ENCODE measurements at regions not wholly inside any gene's neighbourhood (a gene's known extent, or its start where the extent isn't known, plus 50 kb on each side); places are given as distances from the start of the nearest gene placed in this dataset.

- no peak for DNase-seq
Measured at GRCh38 chr6:109315341-109316110, 66.7 kb downstream of the CD164 start.

DNA sequence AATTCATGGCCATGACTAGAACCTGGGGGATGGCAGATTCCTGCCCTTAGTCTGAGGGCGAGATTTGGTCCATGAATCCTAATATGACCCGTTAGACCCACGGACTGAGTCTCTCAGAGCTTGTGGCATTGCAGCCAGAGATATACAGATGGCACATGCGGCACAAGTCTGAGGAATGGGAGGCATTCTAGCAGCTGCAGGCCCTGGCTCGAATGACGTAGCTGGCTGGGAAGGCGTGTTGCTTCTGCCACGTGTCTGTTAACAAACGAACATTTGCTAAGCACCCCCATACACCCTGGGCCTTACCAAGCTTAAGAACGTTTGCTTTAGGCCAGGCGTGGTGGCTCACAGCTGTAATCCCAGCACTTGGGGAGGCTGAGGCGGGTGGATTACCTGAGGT lies 68.0 kb downstream of the CD164 start:
- DNase-seq = no peak

DNA sequence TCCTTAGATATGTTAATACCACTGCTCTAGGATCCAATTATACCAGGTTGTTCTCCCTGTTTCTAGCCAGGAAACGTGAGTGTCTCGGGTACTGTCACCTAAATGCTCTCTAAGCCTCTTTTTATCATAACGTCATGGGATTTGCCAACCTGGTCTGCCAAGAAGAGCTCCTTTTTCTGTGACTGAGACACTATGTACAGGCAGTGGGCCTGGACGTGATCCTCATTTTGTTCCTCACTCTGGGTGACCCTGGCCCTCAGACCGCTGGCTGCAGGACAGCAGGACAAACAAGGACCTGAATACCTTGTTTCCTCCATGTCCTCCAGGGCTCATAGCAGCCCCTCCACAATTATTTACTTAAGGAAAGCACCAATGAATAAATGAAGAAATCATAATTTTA lies 69.1 kb downstream of the CD164 start:
- DNase-seq = no peak

DNA sequence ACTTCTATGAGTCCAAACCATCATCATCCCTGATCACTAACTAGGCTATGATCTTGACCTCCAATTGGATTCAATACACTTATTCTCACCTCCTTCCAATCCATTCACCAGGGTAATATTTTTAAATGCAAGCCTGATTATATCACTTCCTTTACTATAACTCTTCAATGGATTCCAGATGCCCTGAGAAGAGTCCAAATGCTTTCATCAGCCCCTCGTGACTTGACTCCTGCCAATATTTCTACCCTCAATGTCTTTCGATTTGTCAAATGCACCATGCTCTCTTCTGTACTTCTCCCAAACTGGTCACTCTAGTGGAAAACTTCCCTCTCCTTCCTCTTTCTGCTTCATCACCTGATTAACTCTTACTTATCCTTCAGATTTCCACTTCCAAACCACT lies 70.8 kb downstream of the CD164 start:
- DNase-seq = no peak

- DNase-seq = no peak
Measured at GRCh38 chr6:109309917-109310316, 72.3 kb downstream of the CD164 start.

GRCh38 chr6:109308018-109308492 lies 74.2 kb downstream of the CD164 start:
- peak in 1 of 2 donors; percentile 26 for DNase-seq

DNA sequence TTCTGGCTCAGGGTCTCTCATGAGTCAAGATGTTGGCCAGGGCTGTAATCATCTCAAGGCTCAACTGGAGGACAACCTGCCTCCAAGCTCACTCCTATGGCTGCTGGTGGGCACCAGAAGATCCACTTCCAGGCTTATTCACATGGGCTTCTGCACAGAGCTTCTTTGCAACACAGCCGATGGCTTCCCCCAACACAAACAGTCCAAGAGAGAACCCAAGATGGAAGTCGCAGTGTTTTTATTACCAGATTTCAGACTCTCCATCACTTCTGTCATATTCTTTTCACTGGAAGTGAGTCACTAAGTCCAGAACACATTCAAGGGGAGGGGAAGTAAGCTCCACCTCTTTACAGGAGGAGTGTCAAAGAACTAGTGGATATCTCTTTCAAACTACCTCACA lies 75.5 kb downstream of the CD164 start:
- DNase-seq = no peak

- DNase-seq = no peak
Measured at GRCh38 chr6:109305028-109305427, 77.2 kb downstream of the CD164 start.

DNA sequence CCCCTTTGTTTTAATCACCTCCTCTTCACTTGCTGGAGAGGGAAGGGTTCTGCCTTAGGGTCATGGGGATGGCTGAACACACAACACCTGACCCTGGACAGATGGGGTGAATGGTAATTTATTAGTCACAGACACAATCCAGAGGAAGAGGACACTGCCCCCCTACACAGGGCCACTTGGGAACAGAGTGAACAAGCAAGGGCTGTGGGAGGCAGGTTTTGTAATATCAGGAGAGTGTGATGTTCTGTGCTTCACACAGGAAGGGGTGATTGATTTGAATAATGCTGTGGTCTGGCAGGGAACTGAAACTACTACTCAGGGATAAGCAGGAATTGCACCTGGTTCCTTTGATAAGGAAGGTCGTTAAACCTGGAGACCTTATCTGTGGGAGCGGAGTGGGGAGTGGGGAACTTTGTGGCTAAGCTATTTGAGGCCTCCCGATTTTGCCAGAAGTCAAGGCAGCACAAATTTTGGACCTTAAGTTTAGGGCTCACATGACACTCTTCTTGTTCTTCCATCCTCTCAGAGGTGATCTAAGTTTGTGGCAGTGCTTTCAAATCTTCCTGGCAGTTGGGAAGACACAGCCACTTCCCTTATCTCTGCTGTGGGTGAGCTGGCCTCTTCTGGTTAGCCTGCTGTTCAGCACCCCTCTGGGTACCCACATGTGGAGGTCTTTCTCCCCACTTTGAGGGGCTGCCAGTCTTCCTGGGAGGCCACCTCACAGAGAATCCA lies 77.8 kb downstream of the CD164 start:
- peak in 1 of 2 donors; percentile 2 for DNase-seq

- no peak for DNase-seq
Measured at GRCh38 chr6:109303640-109304283, 78.5 kb downstream of the CD164 start.

DNA sequence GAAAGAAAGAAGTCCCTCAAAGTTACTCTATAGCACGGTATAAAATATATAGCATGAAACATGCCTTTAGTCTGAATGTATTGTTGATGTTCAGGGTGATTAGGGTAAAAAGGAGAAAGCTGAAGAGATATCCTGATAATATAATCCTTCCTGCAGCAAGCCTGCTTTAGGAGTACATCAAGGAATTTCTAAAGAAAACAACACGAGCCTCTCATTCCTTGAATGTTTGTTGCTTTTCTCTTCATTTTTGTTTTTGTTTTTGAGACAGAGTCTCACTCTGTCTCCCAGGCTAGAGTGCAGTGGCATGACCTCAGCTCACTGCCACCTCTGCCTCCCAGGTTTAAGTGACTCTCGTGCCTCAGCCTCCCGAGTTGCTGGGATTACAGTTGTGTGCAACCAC lies 79.1 kb downstream of the CD164 start:
- no peak for DNase-seq

- no peak for DNase-seq
Measured at GRCh38 chr6:109302176-109302575, 80.1 kb downstream of the CD164 start.

- DNase-seq = no peak
Measured at GRCh38 chr6:109301418-109301817, 80.8 kb downstream of the CD164 start.

DNA sequence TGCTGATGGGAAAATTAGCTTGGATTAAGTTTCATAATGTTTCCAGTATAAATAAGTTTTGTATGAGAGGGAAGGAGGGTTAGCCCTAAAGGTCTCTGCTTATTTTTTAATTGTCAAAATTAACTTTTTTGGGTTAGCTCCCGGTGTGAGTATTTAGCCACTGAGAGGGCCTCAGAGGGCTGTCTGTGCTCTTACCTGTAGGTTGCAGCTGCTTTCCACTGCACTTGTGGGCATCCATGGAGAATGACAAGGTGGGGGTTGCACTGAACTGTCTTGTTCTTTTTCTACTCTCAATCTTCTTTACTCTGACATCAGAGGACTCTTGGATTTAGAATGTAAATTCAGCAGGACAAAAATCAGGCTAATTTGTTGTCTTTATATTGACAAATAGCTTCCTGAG lies 81.4 kb downstream of the CD164 start:
- DNase-seq = no peak

GRCh38 chr6:109299776-109300564 lies 82.3 kb downstream of the CD164 start:
- DNase-seq = no peak

GRCh38 chr6:109299265-109299607 lies 83.0 kb downstream of the CD164 start:
- DNase-seq = no peak

GRCh38 chr6:109298605-109299264 lies 83.5 kb downstream of the CD164 start:
- DNase-seq = no peak

GRCh38 chr6:109297406-109298110 lies 84.7 kb downstream of the CD164 start:
- no peak for DNase-seq

DNA sequence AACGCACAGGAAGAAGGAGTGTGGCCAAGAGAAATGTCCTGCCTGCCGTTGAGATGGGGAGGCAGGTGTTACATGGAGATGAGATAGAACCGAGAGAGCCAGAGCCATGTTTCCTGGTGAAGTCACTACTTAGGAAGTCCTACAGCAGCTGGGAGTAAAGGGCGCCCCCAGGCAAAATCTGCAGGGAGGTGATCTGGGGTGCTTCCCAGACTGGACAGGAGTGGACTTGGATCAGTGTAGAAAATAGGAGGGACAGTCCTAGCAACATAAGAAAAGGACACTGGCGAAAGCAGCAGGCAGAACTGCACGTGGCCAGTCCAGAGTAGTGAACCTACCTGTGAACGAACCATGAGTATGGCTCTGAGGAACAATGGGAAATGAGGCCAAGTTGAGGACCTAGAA lies 85.3 kb downstream of the CD164 start:
- DNase-seq = no peak

GRCh38 chr6:109296452-109296851 lies 85.8 kb downstream of the CD164 start:
- DNase-seq = no peak

DNA sequence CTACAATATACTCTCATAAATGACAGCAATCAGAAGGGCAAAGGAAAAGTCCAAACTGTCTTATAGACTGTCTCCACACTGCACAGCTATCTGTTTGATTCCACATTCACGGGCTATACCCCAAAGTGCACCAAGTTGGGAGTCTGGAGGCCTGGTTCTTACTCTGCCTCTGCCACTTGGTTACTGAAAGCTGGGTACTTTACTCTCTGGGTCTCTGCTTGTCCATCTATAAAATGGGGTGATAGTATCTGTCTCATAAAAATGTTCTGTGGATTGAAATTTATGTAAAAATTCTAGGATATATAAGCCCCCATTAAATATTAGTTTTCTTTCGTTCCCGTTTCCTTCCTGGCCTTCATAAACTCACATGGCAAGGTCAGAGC lies 86.5 kb downstream of the CD164 start:
- DNase-seq = no peak
